KMS-11 (cell line): ENCODE measurements at regions not wholly inside any gene's neighbourhood (a gene's known extent, or its start where the extent isn't known, plus 50 kb on each side); places are given as distances from the start of the nearest gene placed in this dataset.

Experiments
- H2AFZ ChIP-seq: fragments of 200-600 bp; sonication (generic); 2 replicates; pipeline ENCODE4 v1.6.1; 2016; ENCODE audit warnings: antibody characterized with exemption, mixed run types, low read depth
- H3K27ac ChIP-seq: fragments of 200-600 bp; sonication (generic); 2 replicates; pipeline ENCODE4 v1.6.1; 2016; ENCODE audit warnings: mild to moderate bottlenecking, mixed run types
- H3K27me3 ChIP-seq: fragments of 200-600 bp; sonication (generic); 2 replicates; pipeline ENCODE4 v1.6.1; 2017; ENCODE audit warnings: mild to moderate bottlenecking, low read depth, mixed run types, moderate library complexity; ENCODE audit not compliant: insufficient read depth
- H3K36me3 ChIP-seq: fragments of 200-600 bp; sonication (generic); 2 replicates; pipeline ENCODE4 v1.6.1; 2017; ENCODE audit warnings: mild to moderate bottlenecking, mixed run types; ENCODE audit not compliant: insufficient read depth
- H3K4me1 ChIP-seq: fragments of 200-600 bp; sonication (generic); 2 replicates; pipeline ENCODE4 v1.6.1; 2016; ENCODE audit warnings: mild to moderate bottlenecking, low read depth, mixed run types; ENCODE audit not compliant: poor library complexity, severe bottlenecking
- H3K4me2 ChIP-seq: fragments of 200-600 bp; sonication (generic); 2 replicates; pipeline ENCODE4 v1.7.0; 2016; ENCODE audit warnings: mild to moderate bottlenecking, mixed run types
- H3K4me3 ChIP-seq: fragments of 200-600 bp; sonication (generic); IDR thresholded peaks from 2 replicates; pipeline ENCODE4 v1.6.1; 2017; ENCODE audit warnings: low read depth, low read length, mixed read lengths; ENCODE audit not compliant: insufficient read depth
- H3K79me2 ChIP-seq: fragments of 200-600 bp; sonication (generic); 2 replicates; pipeline ENCODE4 v1.6.1; 2016; ENCODE audit warnings: low read depth, mixed run types; ENCODE audit not compliant: insufficient read depth
- H3K9ac ChIP-seq: fragments of 200-600 bp; sonication (generic); 2 replicates; pipeline ENCODE4 v1.6.1; 2016; ENCODE audit warnings: mild to moderate bottlenecking, mixed run types
- H4K20me1 ChIP-seq: fragments of 200-600 bp; sonication (generic); 2 replicates; pipeline ENCODE4 v1.6.1; 2016; ENCODE audit warnings: mild to moderate bottlenecking, mixed run types; ENCODE audit not compliant: insufficient read depth
- CTCF ChIP-seq: fragments of 200-600 bp; sonication (generic); conservative IDR thresholded peaks from 2 replicates; pipeline ENCODE4 v1.6.1; 2017; ENCODE audit warnings: low read depth, mild to moderate bottlenecking, antibody characterized with exemption, low read length, moderate library complexity, mixed read lengths

GRCh38 chr6:40798069-40798770 lies 211.1 kb upstream of the LRFN2 start:
- no peak overlapping the region for H3K4me2 ChIP-seq
- no peaks in the 10 kb centered on the region for H3K79me2 ChIP-seq
- H3K27ac ChIP-seq: no peak overlapping the region
- no peak overlapping the region for H3K9ac ChIP-seq
- no peaks in the 10 kb centered on the region for H3K27me3 ChIP-seq
- H3K4me3 ChIP-seq: no peak overlapping the region
- no peak for TF ChIP-seq CTCF
- no peaks in the 10 kb centered on the region for H4K20me1 ChIP-seq
- H3K4me1 ChIP-seq: no peaks in the 10 kb centered on the region
- H2AFZ ChIP-seq: no peak overlapping the region
- no peaks in the 10 kb centered on the region for H3K36me3 ChIP-seq

GRCh38 chr6:40796260-40797221 lies 209.4 kb upstream of the LRFN2 start:
- Histone ChIP-seq H3K27me3 (no peaks in the 10 kb centered on the region), H3K4me3 (no peak overlapping the region), H3K79me2 (no peaks in the 10 kb centered on the region), H2AFZ (no peak overlapping the region), H3K4me1 (no peaks in the 10 kb centered on the region), H3K27ac (no peak overlapping the region), H3K4me2 (no peak overlapping the region), H3K36me3 (no peaks in the 10 kb centered on the region), H4K20me1 (no peaks in the 10 kb centered on the region), H3K9ac (no peak overlapping the region)
- no peak for TF ChIP-seq CTCF

GRCh38 chr6:40794586-40794985 lies 207.4 kb upstream of the LRFN2 start:
- no peaks in the 10 kb centered on the region for H3K4me1 ChIP-seq
- no peaks in the 10 kb centered on the region for H3K27me3 ChIP-seq
- no peaks in the 10 kb centered on the region for H4K20me1 ChIP-seq
- H3K4me3 ChIP-seq: no peak overlapping the region
- H3K4me2 ChIP-seq: no peak overlapping the region
- H3K36me3 ChIP-seq: no peaks in the 10 kb centered on the region
- no peak overlapping the region for H3K27ac ChIP-seq
- no peak for TF ChIP-seq CTCF
- no peaks in the 10 kb centered on the region for H3K79me2 ChIP-seq
- no peak overlapping the region for H2AFZ ChIP-seq
- no peak overlapping the region for H3K9ac ChIP-seq

- Histone ChIP-seq H3K36me3 (no peaks in the 10 kb centered on the region), H3K9ac (no peak overlapping the region), H4K20me1 (no peaks in the 10 kb centered on the region), H3K79me2 (no peaks in the 10 kb centered on the region), H3K4me1 (no peaks in the 10 kb centered on the region), H2AFZ (no peak overlapping the region), H3K4me3 (no peak overlapping the region), H3K27me3 (no peaks in the 10 kb centered on the region), H3K4me2 (no peak overlapping the region), H3K27ac (no peak overlapping the region)
- TF ChIP-seq CTCF: no peak
Measured at GRCh38 chr6:40792183-40792582, 205.0 kb upstream of the LRFN2 start.
